GM12891 (cell line): ENCODE measurements at regions not wholly inside any gene's neighbourhood (a gene's known extent, or its start where the extent isn't known, plus 50 kb on each side); places are given as distances from the start of the nearest gene placed in this dataset.
"Not testable (repeated sequence)": the region's sequence is repeated elsewhere in the genome, so short reads cannot be mapped to it uniquely, and the experiment has no call there.

Experiments used
- POLR2A ChIP-seq: IDR thresholded peaks from 2 replicates; pipeline ENCODE4 v1.6.1; 2011; ENCODE audit warnings: low read depth, low read length, control low read depth
- POLR2AphosphoS5 ChIP-seq: IDR thresholded peaks from 2 replicates; pipeline ENCODE4 v1.6.1; 2011; ENCODE audit warnings: low read depth, low read length, control low read depth
- SPI1 ChIP-seq: IDR thresholded peaks from 2 replicates; pipeline ENCODE4 v1.6.1; 2011; ENCODE audit warnings: low read depth, low read length, control low read depth
- TAF1 ChIP-seq: IDR thresholded peaks from 2 replicates; pipeline ENCODE4 v1.6.1; 2011; ENCODE audit warnings: low read depth, low read length, control low read depth

DNA sequence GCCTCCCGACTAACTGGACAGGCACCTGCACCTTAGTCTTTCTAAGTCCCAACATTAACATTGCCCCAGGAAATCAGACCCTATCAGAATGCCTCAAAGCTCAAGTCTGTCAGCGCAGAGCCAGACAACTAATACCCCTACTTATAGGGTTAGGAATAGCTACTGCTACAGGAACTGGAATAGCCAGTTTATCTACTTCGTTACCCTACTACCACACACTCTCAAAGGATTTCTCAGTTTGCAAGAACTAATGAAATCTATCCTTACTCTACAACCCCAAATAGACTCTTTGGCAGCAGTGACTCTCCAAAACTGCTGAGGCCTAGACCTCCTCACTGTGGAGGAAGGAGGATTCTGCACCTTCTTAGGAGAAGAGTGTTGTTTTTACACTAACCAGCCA lies 88.5 kb downstream of the COPRS start:
- not testable (repeated sequence) for TF ChIP-seq POLR2A, SPI1, POLR2AphosphoS5, TAF1
